Epithelial cell of esophagus (primary cell): ENCODE measurements at regions not wholly inside any gene's neighbourhood (a gene's known extent, or its start where the extent isn't known, plus 50 kb on each side); places are given as distances from the start of the nearest gene placed in this dataset.
A peak's percentile ranks its signal among the peaks of the same experiment; 100 is the strongest.

Experiments used
- DNase-seq: peaks from one replicate; pipeline ENCODE4 v3.0.0; 2010; ENCODE audit warnings: low read depth
- H3K4me3 ChIP-seq: 2 replicates; pipeline ENCODE4 v1.5.1; 2011; ENCODE audit warnings: mild to moderate bottlenecking, low read length, control low read depth
- CTCF ChIP-seq: IDR thresholded peaks from 2 replicates; pipeline ENCODE4 v1.5.1; 2011; ENCODE audit warnings: low read depth, mild to moderate bottlenecking, low read length, control low read depth, inconsistent platforms; ENCODE audit not compliant: insufficient read depth; ENCODE audit errors: missing control alignments

- no peak for TF ChIP-seq CTCF
- H3K4me3 ChIP-seq: no peak overlapping the region
- DNase-seq: no peak
These were observed 96.3 kb downstream of the ATPSCKMT start for GRCh38 chr5:10153394-10153793.

DNA sequence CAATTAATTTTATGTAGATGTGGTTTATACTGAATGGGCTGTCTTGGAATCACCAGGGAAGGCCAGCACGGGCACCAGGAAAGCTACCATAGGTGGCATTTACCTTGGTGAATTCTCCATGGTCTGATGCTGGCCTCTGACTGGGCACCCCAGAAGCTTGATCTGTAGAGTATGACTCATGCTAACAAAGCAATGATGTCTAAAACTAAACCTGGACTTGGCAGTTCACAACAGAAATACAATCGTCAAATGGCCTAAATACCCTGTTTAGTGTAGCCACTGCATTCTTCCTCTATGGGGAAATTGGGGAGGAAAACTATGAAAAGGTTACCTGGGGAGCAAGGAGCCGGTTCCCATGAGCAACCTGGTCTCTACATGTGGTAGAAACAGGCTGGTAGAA is 98.0 kb downstream of the ATPSCKMT start:
- H3K4me3 ChIP-seq: no peak overlapping the region
- TF ChIP-seq CTCF: no peak
- DNase-seq: peak; percentile 4

- no peak for TF ChIP-seq CTCF
- DNase-seq: no peak
These were observed 99.8 kb downstream of the ATPSCKMT start for GRCh38 chr5:10149911-10150310.

GRCh38 chr5:10145923-10146401 is 103.7 kb downstream of the ATPSCKMT start:
- TF ChIP-seq CTCF: peak; percentile 36
- no peak overlapping the region for H3K4me3 ChIP-seq
- DNase-seq: peak; percentile 57

More at GRCh38 chr5:10149911-10150310, 99.8 kb downstream of the ATPSCKMT start:
- H3K4me3 ChIP-seq: no peak overlapping the region

GRCh38 chr5:10144040-10144439 is 105.6 kb downstream of the ATPSCKMT start:
- DNase-seq: no peak
- H3K4me3 ChIP-seq: no peak overlapping the region
- no peak for TF ChIP-seq CTCF

- H3K4me3 ChIP-seq: no peak overlapping the region
- DNase-seq: no peak
- peak; percentile 12 for TF ChIP-seq CTCF
These were observed 109.3 kb downstream of the ATPSCKMT start for GRCh38 chr5:10140195-10140973.

- TF ChIP-seq CTCF: no peak
- no peak overlapping the region for H3K4me3 ChIP-seq
- DNase-seq: no peak
These were observed 111.2 kb downstream of the ATPSCKMT start for GRCh38 chr5:10138395-10139057.
